HK-2 (cell line): ENCODE measurements at regions not wholly inside any gene's neighbourhood (a gene's known extent, or its start where the extent isn't known, plus 50 kb on each side); places are given as distances from the start of the nearest gene placed in this dataset.

Experiments
- DNase-seq: peaks from one replicate; pipeline ENCODE4 v3.0.0-alpha.2; 2018; ENCODE audit not compliant: unreplicated experiment

GRCh38 chr9:108001237-108001636 is 511.7 kb upstream of the KLF4 start:
- DNase-seq: no peak

GRCh38 chr9:107999890-108000289 is 510.3 kb upstream of the KLF4 start:
- DNase-seq: no peak

GRCh38 chr9:107999011-107999410 is 509.4 kb upstream of the KLF4 start:
- no peak for DNase-seq

- DNase-seq: no peak
Observed at GRCh38 chr9:107994648-107995047, 505.1 kb upstream of the KLF4 start.

- DNase-seq: no peak
Observed at GRCh38 chr9:107992271-107992670, 502.7 kb upstream of the KLF4 start.

- no peak for DNase-seq
Observed at GRCh38 chr9:107991581-107991980, 502.0 kb upstream of the KLF4 start.

- no peak for DNase-seq
Observed at GRCh38 chr9:107989544-107989943, 500.0 kb upstream of the KLF4 start.

- no peak for DNase-seq
Observed at GRCh38 chr9:107989099-107989498, 499.5 kb upstream of the KLF4 start.

GRCh38 chr9:107984956-107985355 is 495.4 kb upstream of the KLF4 start:
- DNase-seq: no peak

GRCh38 chr9:107983762-107984161 is 494.2 kb upstream of the KLF4 start:
- DNase-seq: no peak

- no peak for DNase-seq
Observed at GRCh38 chr9:107983181-107983603, 493.6 kb upstream of the KLF4 start.

- DNase-seq: no peak
Observed at GRCh38 chr9:107982745-107983144, 493.2 kb upstream of the KLF4 start.

GRCh38 chr9:107982001-107982400 is 492.4 kb upstream of the KLF4 start:
- no peak for DNase-seq

- no peak for DNase-seq
Observed at GRCh38 chr9:107980984-107981383, 491.4 kb upstream of the KLF4 start.

- DNase-seq: no peak
Observed at GRCh38 chr9:107976767-107977166, 487.2 kb upstream of the KLF4 start.

- no peak for DNase-seq
Observed at GRCh38 chr9:107975426-107976010, 485.9 kb upstream of the KLF4 start.

GRCh38 chr9:107973451-107973850 is 483.9 kb upstream of the KLF4 start:
- DNase-seq: no peak

- DNase-seq: no peak
Observed at GRCh38 chr9:107972346-107972745, 482.8 kb upstream of the KLF4 start.

GRCh38 chr9:107971241-107971640 is 481.7 kb upstream of the KLF4 start:
- DNase-seq: no peak

GRCh38 chr9:107970726-107971125 is 481.2 kb upstream of the KLF4 start:
- DNase-seq: no peak

- no peak for DNase-seq
Observed at GRCh38 chr9:107969727-107970126, 480.2 kb upstream of the KLF4 start.

- DNase-seq: no peak
Observed at GRCh38 chr9:107969141-107969540, 479.6 kb upstream of the KLF4 start.

GRCh38 chr9:107963246-107963645 is 473.7 kb upstream of the KLF4 start:
- no peak for DNase-seq

- DNase-seq: no peak
Observed at GRCh38 chr9:107960916-107961315, 471.3 kb upstream of the KLF4 start.
